ENCODE measurements at regions not wholly inside any gene's neighbourhood (a gene's known extent, or its start where the extent isn't known, plus 50 kb on each side); places are given as distances from the start of the nearest gene placed in this dataset.

DNA sequence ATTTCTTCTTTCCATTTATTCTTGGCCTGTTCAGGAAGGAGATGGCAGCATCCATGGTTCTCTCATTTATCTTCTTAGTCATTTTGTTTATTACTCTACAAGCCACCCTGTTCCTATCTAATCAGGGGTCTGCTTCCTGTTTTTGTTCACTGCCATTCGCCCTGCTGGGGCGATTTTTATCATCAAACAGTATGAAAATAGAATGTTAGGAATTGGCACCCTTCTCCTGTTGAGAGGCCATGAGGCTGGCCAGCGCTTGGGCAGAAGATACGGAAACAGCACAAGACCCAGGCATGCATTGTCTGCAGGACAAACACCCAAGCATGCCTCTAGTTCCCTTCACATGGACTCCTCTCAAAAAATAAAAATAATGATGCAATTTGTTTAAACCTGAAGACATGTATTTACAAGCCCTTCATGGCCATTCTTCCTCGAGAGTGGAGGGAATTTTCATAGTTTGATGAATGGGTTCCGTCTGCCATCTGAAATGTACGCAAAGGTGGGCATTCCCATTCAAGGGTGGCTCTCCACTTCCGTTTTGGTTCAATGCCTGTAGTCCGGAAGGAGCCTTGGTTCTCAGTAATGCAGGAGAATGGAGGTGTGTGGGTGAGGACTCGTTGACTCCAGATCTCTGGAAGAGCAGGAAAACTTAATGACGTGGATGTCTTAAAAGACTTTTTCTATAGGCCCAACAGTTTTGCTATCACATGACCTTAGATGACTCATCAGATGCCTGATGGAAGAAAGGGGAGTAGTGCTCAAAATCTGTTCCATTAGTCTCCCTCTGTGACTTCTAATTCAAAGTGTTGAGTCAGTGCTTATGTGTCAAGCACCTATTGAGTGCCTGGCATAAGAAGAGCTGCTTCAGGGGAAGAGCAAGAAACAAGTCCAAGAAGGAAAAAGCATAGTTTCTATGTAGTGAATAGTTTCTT, 252.4 kb upstream of the TBX3 start:
- TF ChIP-seq EGR1 (conservative IDR thresholded peaks at IDR 0.05) (no peak), CEBPB (tag; IDR thresholded peaks at IDR 0.05) (no peak), MAFK (IDR thresholded peaks at IDR 0.05; ENCODE audit: low read length) (no peak), MXI1 (IDR thresholded peaks at IDR 0.05; ENCODE audit: low read depth, low read length) (no peak), RAD21 (CRISPR knock-in tag; conservative IDR thresholded peaks at IDR 0.05 in 1 of 2, IDR thresholded peaks at IDR 0.05 in 1 of 2) (no peak), ERF (CRISPR knock-in tag; IDR thresholded peaks at IDR 0.05) (no peak)
- TF ChIP-seq, protein P1, sequence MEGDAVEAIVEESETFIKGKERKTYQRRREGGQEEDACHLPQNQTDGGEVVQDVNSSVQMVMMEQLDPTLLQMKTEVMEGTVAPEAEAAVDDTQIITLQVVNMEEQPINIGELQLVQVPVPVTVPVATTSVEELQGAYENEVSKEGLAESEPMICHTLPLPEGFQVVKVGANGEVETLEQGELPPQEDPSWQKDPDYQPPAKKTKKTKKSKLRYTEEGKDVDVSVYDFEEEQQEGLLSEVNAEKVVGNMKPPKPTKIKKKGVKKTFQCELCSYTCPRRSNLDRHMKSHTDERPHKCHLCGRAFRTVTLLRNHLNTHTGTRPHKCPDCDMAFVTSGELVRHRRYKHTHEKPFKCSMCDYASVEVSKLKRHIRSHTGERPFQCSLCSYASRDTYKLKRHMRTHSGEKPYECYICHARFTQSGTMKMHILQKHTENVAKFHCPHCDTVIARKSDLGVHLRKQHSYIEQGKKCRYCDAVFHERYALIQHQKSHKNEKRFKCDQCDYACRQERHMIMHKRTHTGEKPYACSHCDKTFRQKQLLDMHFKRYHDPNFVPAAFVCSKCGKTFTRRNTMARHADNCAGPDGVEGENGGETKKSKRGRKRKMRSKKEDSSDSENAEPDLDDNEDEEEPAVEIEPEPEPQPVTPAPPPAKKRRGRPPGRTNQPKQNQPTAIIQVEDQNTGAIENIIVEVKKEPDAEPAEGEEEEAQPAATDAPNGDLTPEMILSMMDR (IDR thresholded peaks at IDR 0.05 in 2 of 3, conservative IDR thresholded peaks at IDR 0.05 in 1 of 3; ENCODE audit: insufficient read depth in 2 of 3, low read depth in 1 of 3, low read length in 3 of 3): no peak

Data from K562 (cell line).